DMS53 treated with DMSO at 0.1 percent for 48 hours (cell line): ENCODE measurements at regions not wholly inside any gene's neighbourhood (a gene's known extent, or its start where the extent isn't known, plus 50 kb on each side); places are given as distances from the start of the nearest gene placed in this dataset.
"Not testable (repeated sequence)": the region's sequence is repeated elsewhere in the genome, so short reads cannot be mapped to it uniquely, and the experiment has no call there.

Experiments used
- DNase-seq: peaks from one replicate; lab custom pipeline; 2025; ENCODE audit not compliant: unreplicated experiment; lab: John Stamatoyannopoulos, UW

DNA sequence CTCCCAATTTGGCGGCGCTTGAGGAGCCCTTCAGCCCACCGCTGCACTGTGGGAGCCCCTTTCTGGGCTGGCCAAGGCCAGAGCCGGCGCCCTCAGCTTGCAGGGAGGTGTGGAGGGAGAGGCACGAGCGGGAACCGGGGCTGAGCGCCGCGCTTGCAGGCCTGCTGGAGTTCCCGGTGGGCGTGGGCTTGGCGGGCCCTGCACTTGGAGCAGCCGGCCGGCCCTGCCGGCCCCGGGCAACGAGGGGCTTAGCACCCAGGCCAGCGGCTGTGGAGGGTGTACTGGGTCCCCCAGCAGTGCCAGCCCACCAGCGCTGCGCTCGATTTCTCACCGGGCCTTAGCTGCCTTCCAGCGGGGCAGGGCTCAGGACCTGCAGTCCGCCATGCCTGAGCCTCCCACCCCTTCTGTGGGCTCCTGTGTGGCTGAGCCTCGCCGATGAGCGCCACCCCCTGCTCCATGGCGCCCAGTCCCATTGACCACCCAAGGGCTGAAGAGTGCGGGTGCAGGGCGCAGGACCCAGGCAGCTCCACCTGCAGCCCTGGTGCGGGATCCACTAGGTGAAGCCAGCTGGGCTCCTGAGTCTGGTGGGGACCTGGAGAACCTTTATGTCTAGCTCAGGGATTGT, 815.4 kb upstream of the B3GALT2 start:
- DNase-seq, result not testable (repeated sequence)

DNA sequence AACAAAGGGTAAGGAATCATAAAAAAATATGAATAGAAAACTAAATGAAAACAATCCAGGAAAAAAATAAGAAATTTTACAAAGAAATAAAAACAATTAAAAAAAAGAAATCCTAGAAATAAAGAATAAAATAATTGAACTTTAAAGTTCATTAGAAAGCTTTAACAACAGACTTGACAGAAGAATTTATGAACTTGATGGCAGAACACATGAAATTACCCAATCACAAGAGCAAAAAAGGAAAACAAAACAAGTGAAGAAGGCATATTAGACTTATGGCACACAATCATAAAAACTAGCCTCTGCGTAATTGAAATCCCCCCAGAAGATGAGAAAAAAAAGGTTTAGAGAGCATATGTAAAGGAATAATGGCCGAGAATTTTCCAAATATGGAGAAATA, 802.5 kb upstream of the B3GALT2 start:
- no peak for DNase-seq

GRCh38 chr1:193979219-193979618, 792.8 kb upstream of the B3GALT2 start:
- no peak for DNase-seq

GRCh38 chr1:193974286-193974798, 787.9 kb upstream of the B3GALT2 start:
- no peak for DNase-seq

GRCh38 chr1:193973428-193973827, 787.0 kb upstream of the B3GALT2 start:
- DNase-seq, result no peak

DNA sequence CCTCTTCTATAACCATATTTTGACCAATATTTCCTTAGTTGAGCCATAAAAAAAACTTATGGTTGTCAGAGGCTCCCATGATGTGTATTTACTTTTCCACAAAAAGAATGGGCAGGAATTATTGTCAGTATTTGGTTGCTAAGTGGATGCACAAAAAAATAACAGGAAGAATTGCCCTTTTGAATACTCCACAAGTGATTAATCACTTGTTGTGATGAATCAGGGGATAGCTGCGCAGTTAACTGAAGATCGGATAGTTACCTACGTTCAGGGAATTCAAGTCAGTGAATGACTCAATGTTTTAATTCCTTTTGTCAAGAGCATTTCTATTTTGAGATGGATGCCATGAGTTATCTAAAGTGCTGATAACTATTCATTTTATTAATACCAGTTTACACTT, 785.2 kb upstream of the B3GALT2 start:
- DNase-seq, result no peak

DNA sequence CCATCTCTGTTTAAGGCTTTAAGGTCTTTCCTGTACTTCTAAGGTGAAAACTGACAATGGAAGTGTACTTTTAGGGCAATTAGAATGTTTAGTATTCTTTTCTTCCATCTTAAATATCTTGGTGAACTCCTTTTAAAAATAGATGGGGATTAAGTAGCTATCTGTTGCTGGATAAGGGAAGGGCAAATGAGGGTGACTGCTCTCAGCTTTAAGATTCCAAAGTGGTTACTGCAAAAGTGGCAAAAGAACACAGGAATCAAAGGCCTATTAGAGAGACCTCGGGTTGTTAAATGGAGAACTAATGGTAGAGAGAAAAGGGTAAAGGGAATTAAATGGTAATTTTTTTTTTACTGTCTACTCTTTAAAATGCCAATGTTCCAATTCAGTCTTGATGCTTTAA, 774.1 kb upstream of the B3GALT2 start:
- no peak for DNase-seq

DNA sequence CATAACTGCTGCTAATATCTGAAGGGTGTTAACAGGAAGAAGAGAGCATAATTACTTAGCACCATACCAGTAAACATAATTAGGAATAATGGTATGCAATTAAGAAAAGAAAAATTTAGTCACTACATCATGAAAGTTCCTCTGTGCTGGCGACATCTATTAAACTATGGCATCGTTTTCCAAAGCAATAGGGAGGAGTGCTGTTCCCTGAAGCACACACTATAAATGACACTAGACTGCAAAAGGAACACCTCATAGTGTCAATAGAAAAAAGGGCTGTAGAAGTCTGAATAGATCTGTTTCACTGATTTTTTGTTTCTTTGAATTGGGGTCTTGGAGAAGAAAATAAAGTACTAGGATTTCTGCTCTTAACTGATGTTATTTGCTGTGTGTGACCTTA, 773.6 kb upstream of the B3GALT2 start:
- no peak for DNase-seq

DNA sequence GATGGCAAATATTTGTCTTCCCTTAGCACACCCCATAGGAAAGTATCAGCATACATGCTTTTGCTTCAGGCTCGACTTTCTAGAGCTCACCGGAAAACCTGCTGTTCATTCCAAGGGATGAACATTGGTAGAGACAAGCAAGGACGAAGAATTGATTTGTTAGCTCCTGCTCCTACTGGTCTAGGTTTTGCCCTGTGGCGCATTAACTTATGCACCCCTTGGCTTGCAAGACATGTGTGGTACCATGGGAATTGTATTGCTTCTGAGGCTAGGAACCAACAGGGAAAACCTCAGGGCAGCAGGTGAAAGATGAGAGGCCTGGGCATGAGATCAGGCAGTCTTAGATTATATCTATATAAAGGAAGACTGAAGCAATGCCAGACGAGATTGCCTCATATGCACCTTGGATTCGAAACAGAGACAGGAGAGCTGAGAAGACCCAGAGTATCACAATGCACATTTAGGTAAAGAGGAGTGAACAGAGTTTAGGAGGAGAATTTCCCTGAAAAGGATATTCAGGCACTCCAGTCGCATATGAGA, 771.2 kb upstream of the B3GALT2 start:
- no peak for DNase-seq

GRCh38 chr1:193952778-193953374, 766.5 kb upstream of the B3GALT2 start:
- no peak for DNase-seq

DNA sequence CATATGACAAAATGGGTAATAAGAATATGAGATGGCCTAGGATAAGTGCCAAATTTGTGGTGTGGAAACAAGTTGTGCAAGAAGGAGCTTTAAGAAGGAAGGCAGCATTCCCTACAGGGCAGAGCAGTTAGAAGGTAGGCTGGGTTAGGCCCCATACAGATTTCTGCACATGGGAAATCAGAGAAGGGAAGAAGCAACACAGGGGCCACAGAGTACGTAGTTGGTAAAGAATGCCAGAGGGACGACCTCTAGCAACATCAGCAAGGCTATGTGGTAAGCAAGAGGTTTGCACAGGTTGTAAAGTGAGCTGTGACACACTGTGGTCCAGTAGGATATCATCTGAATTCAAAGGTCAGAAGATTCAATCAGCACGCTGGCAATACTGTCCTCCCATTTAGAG, 765.6 kb upstream of the B3GALT2 start:
- DNase-seq, result no peak

GRCh38 chr1:193944454-193944853, 758.0 kb upstream of the B3GALT2 start:
- DNase-seq, result no peak

DNA sequence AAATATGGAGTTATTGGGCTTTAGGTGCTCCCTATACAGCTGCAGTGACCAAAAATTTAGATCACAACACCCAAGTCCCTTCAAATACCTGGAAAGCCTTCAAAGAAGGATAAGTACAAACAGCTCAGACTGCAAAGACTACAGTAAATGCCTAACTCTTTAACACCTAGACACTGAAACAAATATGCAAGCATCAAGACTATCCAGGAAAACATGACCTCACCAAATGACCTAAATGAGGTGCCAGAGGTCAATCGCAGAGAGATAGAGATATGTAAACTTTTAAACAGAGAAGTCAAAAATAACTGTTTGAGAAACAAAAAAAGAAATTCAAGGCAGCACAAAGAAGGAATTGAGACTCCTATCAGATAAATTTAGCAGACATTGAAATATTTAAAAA, 753.8 kb upstream of the B3GALT2 start:
- DNase-seq, result no peak

- DNase-seq, result no peak
Observed at GRCh38 chr1:193939585-193939984, 753.2 kb upstream of the B3GALT2 start.

- peak; percentile 15 for DNase-seq
Observed at GRCh38 chr1:193937308-193937707, 750.9 kb upstream of the B3GALT2 start.

DNA sequence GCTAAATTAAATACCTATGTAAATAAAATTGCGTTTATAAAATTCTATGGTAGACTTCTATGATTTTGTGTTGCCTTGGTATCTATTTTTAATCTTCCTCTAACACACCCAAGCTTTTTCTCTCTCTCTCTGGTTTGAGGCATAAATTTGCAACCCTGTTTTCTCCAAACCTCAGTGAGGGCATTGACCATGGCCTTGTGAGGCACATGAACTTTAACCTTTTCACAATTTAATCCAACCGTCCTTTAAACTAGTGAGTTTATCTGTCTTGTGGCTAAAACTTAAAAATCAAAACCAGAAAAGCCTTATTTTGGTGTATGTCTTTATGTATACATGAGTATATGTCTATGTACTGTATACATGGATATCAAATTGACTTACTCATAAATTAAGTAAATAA, 746.6 kb upstream of the B3GALT2 start:
- DNase-seq, result no peak

DNA sequence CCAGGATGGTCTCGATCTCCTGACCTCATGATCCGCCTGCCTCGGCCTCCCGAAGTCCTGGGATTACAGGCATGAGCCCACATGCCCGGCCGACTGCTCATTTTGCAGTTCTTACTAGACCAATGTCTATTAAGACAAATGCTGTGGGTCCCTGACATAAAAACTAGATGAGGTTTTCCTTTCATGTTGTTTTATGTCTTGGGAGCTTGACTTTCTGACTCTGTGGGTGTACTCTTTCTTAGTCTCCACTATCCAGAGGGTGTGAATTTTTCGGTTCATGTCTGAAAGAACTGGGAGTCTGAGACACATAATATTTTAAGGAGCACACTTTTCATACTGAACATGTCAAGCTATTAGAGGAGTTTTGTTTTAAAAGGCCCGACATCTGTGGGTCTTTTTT, 744.9 kb upstream of the B3GALT2 start:
- DNase-seq, result no peak

DNA sequence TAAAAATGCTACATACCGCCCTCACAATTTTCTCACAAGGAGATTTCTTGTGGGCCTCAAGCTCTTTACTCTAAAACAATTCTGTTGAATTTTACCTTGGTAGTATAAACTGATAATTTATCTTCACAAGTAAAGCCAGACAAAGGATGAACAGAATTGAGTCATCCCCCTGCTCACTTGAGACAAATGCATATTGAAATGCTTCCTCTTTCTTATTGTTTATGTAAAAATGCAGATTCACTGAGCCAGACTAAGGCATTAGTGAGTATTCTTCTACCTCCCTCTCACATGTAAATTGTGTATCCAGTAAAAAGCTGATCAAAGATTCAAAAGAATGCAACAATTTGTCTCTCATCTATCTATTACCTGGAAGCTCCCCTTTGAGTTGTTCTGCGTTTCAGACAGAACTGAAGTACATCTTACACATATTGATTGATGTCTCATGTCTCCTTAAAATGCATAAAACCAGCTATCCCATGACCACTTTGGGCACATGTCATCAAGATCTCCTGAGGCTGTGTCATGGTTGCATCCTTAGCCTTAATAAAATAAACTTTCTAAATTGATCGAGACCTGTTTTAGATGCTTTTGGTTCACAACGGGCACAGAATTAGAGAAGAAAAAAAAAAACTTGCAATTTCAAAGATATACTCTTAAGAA, 743.1 kb upstream of the B3GALT2 start:
- no peak for DNase-seq

DNA sequence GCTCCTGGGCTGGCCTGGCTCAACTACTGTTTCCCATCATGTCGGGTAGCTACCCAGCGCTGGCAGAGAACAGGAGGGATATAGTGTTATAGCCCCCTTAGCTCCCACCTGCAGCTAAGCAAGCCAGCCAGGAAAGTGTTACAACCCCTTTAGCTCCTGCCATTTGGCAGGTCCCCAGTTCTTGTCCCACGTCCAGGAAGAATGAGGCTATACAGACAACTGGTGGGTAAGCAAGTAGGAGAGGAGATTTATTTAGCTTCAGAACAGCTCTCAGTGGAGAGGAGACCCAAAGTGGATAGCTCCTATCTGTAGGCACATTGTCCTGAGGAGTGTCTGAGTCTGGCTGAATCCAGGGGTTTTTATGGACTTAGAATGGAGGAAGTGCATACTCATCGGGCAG, 741.1 kb upstream of the B3GALT2 start:
- DNase-seq, result no peak

GRCh38 chr1:193926956-193927355, 740.5 kb upstream of the B3GALT2 start:
- DNase-seq, result no peak

DNA sequence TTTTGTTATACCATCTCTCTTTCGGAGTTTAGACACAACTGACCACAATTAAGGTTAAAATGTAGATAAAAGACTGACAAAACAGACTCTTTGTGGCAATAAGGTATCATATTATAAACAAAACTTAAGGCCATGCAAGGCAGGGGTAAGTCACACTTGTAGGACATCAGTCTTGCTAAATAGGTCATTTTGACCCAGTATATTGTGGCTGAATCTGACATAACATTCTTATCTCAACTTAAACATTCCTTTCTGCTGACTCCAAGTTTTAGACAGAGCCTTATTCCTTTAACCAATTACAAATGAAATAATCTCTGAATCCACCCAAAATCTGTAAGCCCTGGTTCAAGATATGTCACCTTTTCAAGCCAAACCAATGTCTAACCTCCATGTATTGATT, 733.4 kb upstream of the B3GALT2 start:
- DNase-seq, result no peak

GRCh38 chr1:193916452-193916851, 730.0 kb upstream of the B3GALT2 start:
- no peak for DNase-seq
